Activated CD4-positive, alpha-beta T cell treated with anti-CD3 and anti-CD28 coated beads, Interleukin-2, amount 10 ng/mL, durations not matched to agents 7 days and 5 days (primary cell): ENCODE measurements at regions not wholly inside any gene's neighbourhood (a gene's known extent, or its start where the extent isn't known, plus 50 kb on each side); places are given as distances from the start of the nearest gene placed in this dataset.
"Not testable (repeated sequence)": the region's sequence is repeated elsewhere in the genome, so short reads cannot be mapped to it uniquely, and the experiment has no call there.

Experiments used
- CTCF ChIA-PET: fragments of 350-600 bp; sonication (Branson Sonifier 250); formaldehyde crosslinking; loops from one replicate; lab custom pipeline; 2021; ENCODE audit warnings: antibody characterized with exemption; lab: Charles Lee
- POLR2A ChIA-PET: fragments of 350-600 bp; sonication (Branson Sonifier 250); formaldehyde crosslinking; loops from one replicate; lab custom pipeline; 2021; ENCODE audit warnings: antibody characterized with exemption; lab: Charles Lee
- DNase-seq: peaks from one replicate; pipeline ENCODE4 v3.0.0-alpha.2; 2020
- H3K27ac Mint-ChIP-seq: one replicate; pipeline ENCODE4 v1.8.0; 2021; ENCODE audit warnings: mild to moderate bottlenecking, moderate library complexity, mixed read lengths
- H3K27me3 Mint-ChIP-seq: one replicate; pipeline ENCODE4 v1.8.0; 2021; ENCODE audit warnings: mixed read lengths
- H3K36me3 Mint-ChIP-seq: one replicate; pipeline ENCODE4 v1.8.0; 2021; ENCODE audit warnings: low read depth, mixed read lengths
- H3K4me1 Mint-ChIP-seq: one replicate; pipeline ENCODE4 v1.8.0; 2021; ENCODE audit warnings: mixed read lengths
- H3K4me3 Mint-ChIP-seq: one replicate; pipeline ENCODE4 v1.8.0; 2021; ENCODE audit warnings: mild to moderate bottlenecking, moderate library complexity, mixed read lengths
- H3K9me3 Mint-ChIP-seq: one replicate; pipeline ENCODE4 v1.8.0; 2021; ENCODE audit warnings: mixed read lengths

DNA sequence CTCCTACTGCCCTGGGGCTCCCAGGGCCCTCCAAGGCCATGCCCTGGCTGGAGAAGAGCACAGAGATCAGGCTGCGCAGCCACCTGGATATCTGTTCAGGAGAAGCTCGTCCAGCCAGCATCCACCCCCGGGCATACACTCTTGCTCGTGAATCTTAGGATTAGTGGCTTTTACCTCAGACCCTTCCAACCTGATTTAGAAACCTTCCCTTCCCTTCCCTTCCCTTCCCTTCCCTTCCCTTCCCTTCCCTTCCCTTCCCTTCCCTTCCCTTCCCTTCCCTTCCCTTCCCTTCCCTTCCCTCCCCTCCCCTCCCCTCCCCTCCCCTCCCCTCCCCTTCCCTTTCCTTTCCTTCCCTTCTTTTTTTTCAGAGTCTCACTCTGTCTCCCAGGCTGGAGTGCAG lies 99.7 kb upstream of the YWHAQ start:
- POLR2A ChIA-PET, DNase-seq, H3K27me3 Mint-ChIP-seq, H3K27ac Mint-ChIP-seq, H3K36me3 Mint-ChIP-seq, H3K4me3 Mint-ChIP-seq: not testable (repeated sequence)
- Mint-ChIP-seq H3K4me1 (peaks cover 14% of the 10 kb centered on the region), H3K9me3 (peaks cover 11% of the 10 kb centered on the region)
- CTCF ChIA-PET, result interaction anchor here (2.7 kb wide), 1 partner anchor 21 kb away, joined by 9 read pairs; no protein-coding TSS in a partner anchor

- CTCF ChIA-PET, result interaction anchor here (1.0 to 2.1 kb wide), 4 partner anchors 9 to 61 kb away, joined by 3 to 5 read pairs (median 4); no protein-coding TSS in a partner anchor
- no peak overlapping the region for H3K27ac Mint-ChIP-seq
- POLR2A ChIA-PET, result no interaction called here
- DNase-seq, result no peak
- H3K36me3 Mint-ChIP-seq, result peaks cover 5% of the 10 kb centered on the region
- H3K27me3 Mint-ChIP-seq, result no peaks in the 10 kb centered on the region
- H3K9me3 Mint-ChIP-seq, result peaks cover 11% of the 10 kb centered on the region
- H3K4me1 Mint-ChIP-seq, result peaks cover 33% of the 10 kb centered on the region
- H3K4me3 Mint-ChIP-seq, result no peak overlapping the region
Observed at GRCh38 chr2:9732824-9733223, 102.0 kb upstream of the YWHAQ start.

DNA sequence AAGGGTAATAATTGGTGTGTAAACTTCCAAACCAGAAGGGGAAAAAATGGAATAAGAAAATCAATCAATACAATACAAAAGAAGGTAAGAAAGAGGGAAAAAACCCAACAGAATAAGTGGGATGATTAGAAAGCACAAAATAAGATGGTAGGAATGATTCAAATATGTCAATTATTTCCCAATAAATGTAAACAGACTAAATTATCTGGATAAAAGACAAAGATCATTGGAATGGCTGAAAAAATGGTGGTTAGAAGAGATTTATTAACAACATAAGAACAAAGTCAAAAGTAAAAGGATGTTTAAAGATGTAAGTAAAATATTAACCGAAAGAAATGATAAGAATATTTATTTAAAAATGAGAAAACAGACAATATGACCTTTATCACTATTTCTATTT lies 103.5 kb upstream of the YWHAQ start:
- H3K4me3 Mint-ChIP-seq, result no peak overlapping the region
- POLR2A ChIA-PET, result no interaction called here
- no peak overlapping the region for H3K27ac Mint-ChIP-seq
- peaks cover 11% of the 10 kb centered on the region for H3K9me3 Mint-ChIP-seq
- H3K4me1 Mint-ChIP-seq, result peaks cover 48% of the 10 kb centered on the region
- H3K36me3 Mint-ChIP-seq, result peaks cover 5% of the 10 kb centered on the region
- CTCF ChIA-PET, result interaction anchor here (0.5 to 4.2 kb wide), 7 partner anchors 13 to 118 kb away, joined by 3 to 17 read pairs (median 3); partner anchors contain the start of gene YWHAQ
- no peaks in the 10 kb centered on the region for H3K27me3 Mint-ChIP-seq
- no peak for DNase-seq

DNA sequence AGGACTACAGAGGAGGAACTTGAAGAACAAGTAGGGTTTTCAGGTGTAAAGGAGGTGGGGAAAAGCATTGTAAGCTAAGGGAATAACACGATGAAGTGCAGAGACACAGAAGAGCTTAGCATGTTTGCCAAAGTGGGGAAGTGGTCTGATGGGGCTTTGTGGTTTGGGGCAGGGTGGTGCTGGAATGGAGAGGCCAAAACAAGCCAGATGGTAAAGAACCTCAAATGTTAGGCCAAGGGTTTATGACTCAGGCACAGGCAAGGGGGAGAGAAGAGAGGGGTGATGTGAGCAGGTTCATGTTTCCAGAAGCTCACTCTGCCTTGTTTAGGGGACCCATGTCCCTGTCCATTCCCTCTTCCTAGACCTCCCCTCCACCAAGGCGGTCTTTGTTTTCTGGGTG lies 104.5 kb upstream of the YWHAQ start:
- no peaks in the 10 kb centered on the region for H3K27me3 Mint-ChIP-seq
- peak overlapping the region; percentile 2 for H3K4me3 Mint-ChIP-seq
- peaks cover 51% of the 10 kb centered on the region for H3K4me1 Mint-ChIP-seq
- ChIA-PET CTCF (interaction anchor here (1.0 to 4.2 kb wide), 8 partner anchors 12 to 337 kb away, joined by 3 to 17 read pairs (median 3); partner anchors contain the start of gene YWHAQ), POLR2A (interaction anchor here (1.0 kb wide), 1 partner anchor 104 kb away, joined by 3 read pairs; the partner anchor contains the start of gene YWHAQ)
- peak overlapping the region; percentile 83 for H3K27ac Mint-ChIP-seq
- H3K36me3 Mint-ChIP-seq, result peaks cover 5% of the 10 kb centered on the region
- peak; percentile 50 for DNase-seq
- H3K9me3 Mint-ChIP-seq, result peaks cover 11% of the 10 kb centered on the region

DNA sequence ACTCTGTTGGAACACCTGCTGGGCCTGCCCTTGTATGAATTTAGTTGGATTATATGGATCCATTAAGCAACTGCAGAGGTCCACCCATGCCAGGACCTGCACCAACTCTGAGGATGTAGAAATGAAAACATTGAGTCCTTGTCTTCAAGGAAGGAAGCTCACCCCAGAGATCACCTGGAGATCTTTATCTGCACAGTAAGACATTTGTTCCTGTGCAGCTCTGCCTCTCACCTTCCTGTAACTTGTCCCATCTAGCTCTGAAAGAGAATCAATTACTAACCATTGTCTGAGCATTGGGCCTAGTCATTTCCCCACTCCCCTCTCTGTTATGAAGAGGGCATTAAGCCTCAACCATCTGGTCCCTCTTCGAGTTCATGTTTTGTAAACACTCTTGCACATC lies 105.2 kb upstream of the YWHAQ start:
- DNase-seq, result peak; percentile 41
- H3K36me3 Mint-ChIP-seq, result peaks cover 5% of the 10 kb centered on the region
- no peaks in the 10 kb centered on the region for H3K27me3 Mint-ChIP-seq
- peaks cover 11% of the 10 kb centered on the region for H3K9me3 Mint-ChIP-seq
- POLR2A ChIA-PET, result interaction anchor here (1.0 kb wide), 1 partner anchor 105 kb away, joined by 3 read pairs; the partner anchor contains the start of gene YWHAQ
- H3K27ac Mint-ChIP-seq, result peak overlapping the region; percentile 83
- no peak overlapping the region for H3K4me3 Mint-ChIP-seq
- H3K4me1 Mint-ChIP-seq, result peaks cover 55% of the 10 kb centered on the region
- CTCF ChIA-PET, result interaction anchor here (0.6 to 4.2 kb wide), 8 partner anchors 10 to 336 kb away, joined by 3 to 17 read pairs (median 5); partner anchors contain the start of gene YWHAQ

DNA sequence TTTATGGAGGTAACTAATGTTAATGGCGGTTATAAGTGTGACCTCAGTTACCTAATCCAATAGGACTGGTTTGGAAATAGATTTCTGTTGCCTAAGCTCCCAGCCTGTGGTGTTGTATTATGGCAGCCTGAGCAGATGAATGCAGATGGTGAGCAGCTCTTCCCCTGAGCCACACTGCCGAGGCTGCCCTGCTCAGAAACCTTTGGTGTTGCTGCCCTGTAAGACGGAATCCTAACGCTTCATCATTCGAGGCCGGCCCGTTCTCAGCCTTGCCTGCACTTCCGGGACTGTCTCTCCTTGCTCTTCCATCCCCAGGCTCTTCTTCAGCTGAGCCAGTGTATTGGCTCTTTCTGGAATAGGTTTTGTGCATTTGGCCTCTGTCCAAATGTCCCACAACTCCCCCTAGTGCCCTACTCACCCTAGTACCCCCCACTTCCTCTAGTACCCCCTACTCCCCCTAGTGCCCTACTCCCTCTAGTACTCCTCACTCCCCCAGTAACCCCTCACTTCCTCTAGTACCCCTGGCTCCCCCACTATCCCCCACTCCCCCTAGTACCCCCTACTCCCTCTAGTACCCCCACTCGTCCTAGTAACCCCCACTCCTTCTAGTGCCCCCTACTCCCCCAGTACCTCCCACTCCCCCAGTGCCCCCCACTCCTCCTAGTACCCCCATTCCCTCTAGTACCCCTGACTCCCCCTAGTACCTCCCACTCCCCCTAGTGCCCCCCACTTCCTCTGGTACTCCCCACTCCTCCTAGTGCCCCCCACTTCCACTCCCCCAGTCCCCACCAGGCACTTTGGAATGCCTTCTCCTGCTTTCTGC lies 106.0 kb upstream of the TAF1B start:
- H3K36me3 Mint-ChIP-seq, result peaks cover 5% of the 10 kb centered on the region
- peak; percentile 48 for DNase-seq
- H3K4me3 Mint-ChIP-seq, result no peak overlapping the region
- POLR2A ChIA-PET, result no interaction called here
- peaks cover 59% of the 10 kb centered on the region for H3K4me1 Mint-ChIP-seq
- peaks cover 13% of the 10 kb centered on the region for H3K9me3 Mint-ChIP-seq
- CTCF ChIA-PET, result interaction anchor here (0.5 to 4.2 kb wide), 8 partner anchors 8 to 164 kb away, joined by 3 to 17 read pairs (median 6); no protein-coding TSS in a partner anchor
- peak overlapping the region; percentile 98 for H3K27ac Mint-ChIP-seq
- peaks cover 3% of the 10 kb centered on the region for H3K27me3 Mint-ChIP-seq

DNA sequence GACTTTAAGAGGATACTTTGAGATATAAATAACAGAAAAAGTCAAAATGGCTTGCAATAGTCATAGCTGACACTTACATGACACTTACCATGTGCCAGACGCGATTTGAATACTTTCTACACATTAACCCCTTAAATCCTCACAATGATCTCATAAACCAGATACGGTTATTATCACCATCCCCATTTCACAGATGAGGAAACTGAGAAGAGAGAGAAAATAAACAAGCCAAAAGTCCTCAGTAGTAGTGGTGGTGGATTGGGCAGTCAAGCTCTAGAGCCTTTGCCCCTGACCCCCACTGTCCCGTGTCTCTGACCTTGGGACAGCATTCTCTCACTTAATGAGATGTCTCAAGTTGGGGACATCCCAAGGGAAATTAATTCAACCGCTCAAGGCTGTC lies 105.2 kb upstream of the TAF1B start:
- POLR2A ChIA-PET, result no interaction called here
- H3K36me3 Mint-ChIP-seq, result peaks cover 5% of the 10 kb centered on the region
- H3K27me3 Mint-ChIP-seq, result peaks cover 3% of the 10 kb centered on the region
- H3K4me1 Mint-ChIP-seq, result peaks cover 59% of the 10 kb centered on the region
- CTCF ChIA-PET, result interaction anchor here (2.1 to 4.2 kb wide), 3 partner anchors 10 to 15 kb away, joined by 7 to 17 read pairs (median 8); no protein-coding TSS in a partner anchor
- H3K9me3 Mint-ChIP-seq, result peaks cover 13% of the 10 kb centered on the region
- no peak overlapping the region for H3K4me3 Mint-ChIP-seq
- DNase-seq, result no peak
- H3K27ac Mint-ChIP-seq, result peak overlapping the region; percentile 98

- H3K9me3 Mint-ChIP-seq, result peaks cover 13% of the 10 kb centered on the region
- H3K27ac Mint-ChIP-seq, result peak overlapping the region; percentile 98
- ChIA-PET POLR2A (no interaction called here), CTCF (interaction anchor here (2.1 to 4.2 kb wide), 3 partner anchors 9 to 14 kb away, joined by 7 to 17 read pairs (median 8); no protein-coding TSS in a partner anchor)
- peaks cover 3% of the 10 kb centered on the region for H3K27me3 Mint-ChIP-seq
- DNase-seq, result no peak
- H3K4me1 Mint-ChIP-seq, result peaks cover 59% of the 10 kb centered on the region
- H3K4me3 Mint-ChIP-seq, result peak overlapping the region; percentile 70
- H3K36me3 Mint-ChIP-seq, result peaks cover 5% of the 10 kb centered on the region
Observed at GRCh38 chr2:9738535-9739496, 104.5 kb upstream of the TAF1B start.

GRCh38 chr2:9739531-9739964 lies 103.7 kb upstream of the TAF1B start:
- peak overlapping the region; percentile 70 for H3K4me3 Mint-ChIP-seq
- peaks cover 10% of the 10 kb centered on the region for H3K9me3 Mint-ChIP-seq
- H3K27ac Mint-ChIP-seq, result peak overlapping the region; percentile 98
- ChIA-PET POLR2A (no interaction called here), CTCF (no interaction called here)
- H3K4me1 Mint-ChIP-seq, result peaks cover 57% of the 10 kb centered on the region
- peaks cover 5% of the 10 kb centered on the region for H3K36me3 Mint-ChIP-seq
- DNase-seq, result peak; percentile 73
- H3K27me3 Mint-ChIP-seq, result peaks cover 3% of the 10 kb centered on the region

DNA sequence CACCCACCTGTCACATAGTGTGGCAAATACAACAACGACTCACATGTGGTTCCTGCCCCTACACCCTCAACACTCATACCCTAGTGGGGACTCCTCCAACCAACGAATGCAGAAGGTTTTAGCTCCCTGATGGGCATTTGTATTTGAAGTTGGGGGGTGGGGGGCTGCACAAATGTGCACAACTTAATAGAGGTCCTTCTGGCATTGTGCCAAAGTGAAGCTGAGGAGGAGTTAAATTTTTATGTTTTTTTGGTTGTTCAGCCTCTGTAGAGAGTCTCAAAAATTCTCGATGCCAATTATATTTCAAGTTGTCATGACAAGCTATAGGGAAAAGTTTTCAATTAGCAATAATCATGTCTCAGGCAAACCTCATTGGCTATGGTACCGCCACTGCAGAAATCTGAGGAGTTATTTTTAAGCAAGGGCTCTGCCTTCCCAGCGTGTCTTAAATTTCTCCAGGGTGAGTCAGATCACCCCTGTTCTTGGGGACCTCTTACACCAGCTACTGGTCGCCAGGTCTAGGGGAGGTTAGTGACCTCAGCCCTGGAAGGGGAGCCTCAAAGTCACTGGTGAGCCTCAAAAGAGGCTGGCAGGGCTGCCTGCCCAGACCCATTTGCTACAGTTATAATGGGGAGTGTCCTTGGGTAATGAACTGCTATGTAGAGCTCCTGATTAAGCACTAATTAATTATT lies 102.7 kb upstream of the TAF1B start:
- POLR2A ChIA-PET, result no interaction called here
- H3K4me3 Mint-ChIP-seq, result no peak overlapping the region
- DNase-seq, result no peak
- H3K36me3 Mint-ChIP-seq, result no peaks in the 10 kb centered on the region
- H3K27me3 Mint-ChIP-seq, result peaks cover 3% of the 10 kb centered on the region
- H3K9me3 Mint-ChIP-seq, result peaks cover 3% of the 10 kb centered on the region
- peak overlapping the region; percentile 43 for H3K27ac Mint-ChIP-seq
- CTCF ChIA-PET, result interaction anchor here (0.9 kb wide), 1 partner anchor 161 kb away, joined by 4 read pairs; no protein-coding TSS in a partner anchor
- peaks cover 47% of the 10 kb centered on the region for H3K4me1 Mint-ChIP-seq

GRCh38 chr2:9741110-9741509 lies 102.2 kb upstream of the TAF1B start:
- Mint-ChIP-seq H3K36me3 (no peaks in the 10 kb centered on the region), H3K4me1 (peaks cover 42% of the 10 kb centered on the region), H3K4me3 (no peak overlapping the region), H3K27me3 (peaks cover 3% of the 10 kb centered on the region), H3K27ac (no peak overlapping the region), H3K9me3 (peaks cover 3% of the 10 kb centered on the region)
- DNase-seq, result no peak
- POLR2A ChIA-PET, result no interaction called here
- CTCF ChIA-PET, result no interaction called here
